OCI-LY3 (cell line): ENCODE measurements at regions not wholly inside any gene's neighbourhood (a gene's known extent, or its start where the extent isn't known, plus 50 kb on each side); places are given as distances from the start of the nearest gene placed in this dataset.

ENCODE experiments used
- EZH2phosphoT487 ChIP-seq: fragments of 200-600 bp; shearing (Covaris generic); IDR thresholded peaks from 2 replicates; pipeline ENCODE4 v1.6.1; 2018; ENCODE audit warnings: antibody characterized with exemption, mixed run types, low read depth
- TF ChIP-seq, protein P1 (sequence below): fragments of 200-600, 300-600 bp; sonication (generic); IDR thresholded peaks from 2 replicates; pipeline ENCODE4 v1.5.1; 2014; ENCODE audit warnings: antibody characterized with exemption, low read length, low read depth

DNA sequence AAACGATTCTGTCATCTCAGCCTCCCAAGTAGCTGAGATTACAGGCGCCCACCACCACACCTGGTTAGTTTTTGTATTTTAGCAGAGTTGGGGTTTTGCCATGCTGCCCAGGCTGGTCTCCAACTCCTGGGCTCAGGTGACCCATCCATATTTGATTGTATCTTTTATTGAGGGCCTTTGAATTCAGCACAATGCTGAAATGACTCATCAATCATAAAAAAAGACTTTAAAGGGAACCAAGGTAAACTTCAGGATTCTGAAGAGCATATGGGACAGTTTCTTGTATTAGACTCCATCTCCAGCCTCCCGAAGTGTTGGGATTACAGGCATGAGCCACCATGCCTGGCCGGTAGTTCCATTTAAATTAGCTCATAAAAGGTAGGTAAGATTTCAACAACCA lies 232.2 kb downstream of the SETD4 start:
- TF ChIP-seq, protein P1, sequence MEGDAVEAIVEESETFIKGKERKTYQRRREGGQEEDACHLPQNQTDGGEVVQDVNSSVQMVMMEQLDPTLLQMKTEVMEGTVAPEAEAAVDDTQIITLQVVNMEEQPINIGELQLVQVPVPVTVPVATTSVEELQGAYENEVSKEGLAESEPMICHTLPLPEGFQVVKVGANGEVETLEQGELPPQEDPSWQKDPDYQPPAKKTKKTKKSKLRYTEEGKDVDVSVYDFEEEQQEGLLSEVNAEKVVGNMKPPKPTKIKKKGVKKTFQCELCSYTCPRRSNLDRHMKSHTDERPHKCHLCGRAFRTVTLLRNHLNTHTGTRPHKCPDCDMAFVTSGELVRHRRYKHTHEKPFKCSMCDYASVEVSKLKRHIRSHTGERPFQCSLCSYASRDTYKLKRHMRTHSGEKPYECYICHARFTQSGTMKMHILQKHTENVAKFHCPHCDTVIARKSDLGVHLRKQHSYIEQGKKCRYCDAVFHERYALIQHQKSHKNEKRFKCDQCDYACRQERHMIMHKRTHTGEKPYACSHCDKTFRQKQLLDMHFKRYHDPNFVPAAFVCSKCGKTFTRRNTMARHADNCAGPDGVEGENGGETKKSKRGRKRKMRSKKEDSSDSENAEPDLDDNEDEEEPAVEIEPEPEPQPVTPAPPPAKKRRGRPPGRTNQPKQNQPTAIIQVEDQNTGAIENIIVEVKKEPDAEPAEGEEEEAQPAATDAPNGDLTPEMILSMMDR = no peak
- TF ChIP-seq EZH2phosphoT487 = no peak
